DOHH2 (cell line): ENCODE measurements at regions not wholly inside any gene's neighbourhood (a gene's known extent, or its start where the extent isn't known, plus 50 kb on each side); places are given as distances from the start of the nearest gene placed in this dataset.

Experiments used
- CTCF ChIP-seq: fragments of 200-600 bp; sonication (generic); IDR thresholded peaks from one replicate; pipeline ENCODE4 v1.5.1; 2014; ENCODE audit warnings: antibody characterized with exemption, mild to moderate bottlenecking, low read depth, low read length; ENCODE audit not compliant: poor library complexity, severe bottlenecking
- EZH2phosphoT487 ChIP-seq: fragments of 200-600 bp; sonication (generic); IDR thresholded peaks from 2 replicates; pipeline ENCODE4 v1.6.1; 2017; ENCODE audit warnings: borderline replicate concordance, mild to moderate bottlenecking, antibody characterized with exemption, low read length, moderate library complexity, mixed read lengths

DNA sequence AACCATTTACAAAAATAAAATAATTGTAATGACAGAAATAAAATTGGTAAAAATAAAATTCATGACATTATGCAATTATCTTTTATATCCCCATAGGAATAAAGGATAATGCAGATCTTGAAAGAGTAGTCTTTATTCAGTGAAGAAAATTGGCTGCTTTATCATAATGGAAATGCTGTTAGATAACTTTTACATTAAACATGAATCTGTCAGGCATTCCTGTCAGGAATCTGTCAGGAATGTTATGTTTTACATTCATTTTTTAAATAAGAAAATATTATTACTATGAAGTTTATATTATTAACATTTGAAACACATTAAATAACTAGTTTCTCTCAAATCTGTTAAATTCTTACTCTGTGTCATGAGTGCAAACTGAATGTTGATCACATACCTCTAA, 1024.7 kb upstream of the TMEFF2 start:
- TF ChIP-seq CTCF (no peak), EZH2phosphoT487 (no peak)
